ENCODE measurements at regions not wholly inside any gene's neighbourhood (a gene's known extent, or its start where the extent isn't known, plus 50 kb on each side); places are given as distances from the start of the nearest gene placed in this dataset.

GRCh38 chr4:96649536-96649935 is 809.6 kb downstream of the PDHA2 start:
- no peaks in the 10 kb centered on the region for H3K36me3 Mint-ChIP-seq (ENCODE audit: unreplicated experiment)
- no peak for TF ChIP-seq CTCF (IDR thresholded peaks at IDR 0.05; ENCODE audit: partially characterized antibody, unreplicated experiment)
- no peak overlapping the region for H3K4me3 Mint-ChIP-seq (ENCODE audit: unreplicated experiment)
- H3K4me1 Mint-ChIP-seq (ENCODE audit: low read depth, unreplicated experiment) = no peaks in the 10 kb centered on the region
- DNase-seq = no peak
- H3K27me3 Mint-ChIP-seq (ENCODE audit: unreplicated experiment) = no peaks in the 10 kb centered on the region
- H3K9me3 Mint-ChIP-seq (ENCODE audit: unreplicated experiment) = peaks cover 3% of the 10 kb centered on the region
- H3K27ac Mint-ChIP-seq (ENCODE audit: unreplicated experiment) = no peak overlapping the region

DNA sequence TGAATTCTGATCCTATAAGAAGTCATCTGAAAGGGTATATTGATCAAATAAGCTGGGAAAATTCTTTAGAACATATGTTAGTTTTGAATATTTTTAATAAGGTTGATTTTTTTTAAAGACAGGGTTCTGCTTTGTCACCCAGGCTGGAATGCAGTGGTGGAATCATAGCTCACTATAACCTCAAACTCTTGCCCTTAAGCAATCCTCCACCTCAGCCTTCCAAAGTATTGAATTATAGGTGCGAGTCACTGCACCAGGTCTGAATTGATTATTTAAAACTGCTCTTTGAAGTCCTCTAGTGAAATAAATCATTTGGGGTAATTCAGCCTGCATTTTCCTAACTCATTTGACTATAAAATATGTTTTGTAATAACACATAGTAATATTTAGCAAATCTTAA is 812.3 kb downstream of the PDHA2 start:
- Mint-ChIP-seq H3K4me1 (ENCODE audit: low read depth, unreplicated experiment) (no peaks in the 10 kb centered on the region), H3K27me3 (ENCODE audit: unreplicated experiment) (no peaks in the 10 kb centered on the region), H3K36me3 (ENCODE audit: unreplicated experiment) (no peaks in the 10 kb centered on the region), H3K27ac (ENCODE audit: unreplicated experiment) (no peak overlapping the region), H3K4me3 (ENCODE audit: unreplicated experiment) (no peak overlapping the region), H3K9me3 (ENCODE audit: unreplicated experiment) (peaks cover 4% of the 10 kb centered on the region)
- no peak for TF ChIP-seq CTCF (IDR thresholded peaks at IDR 0.05; ENCODE audit: partially characterized antibody, unreplicated experiment)
- no peak for DNase-seq

GRCh38 chr4:96652821-96653220 is 812.9 kb downstream of the PDHA2 start:
- no peak for DNase-seq
- no peaks in the 10 kb centered on the region for H3K4me1 Mint-ChIP-seq (ENCODE audit: low read depth, unreplicated experiment)
- H3K4me3 Mint-ChIP-seq (ENCODE audit: unreplicated experiment) = no peak overlapping the region
- no peak for TF ChIP-seq CTCF (IDR thresholded peaks at IDR 0.05; ENCODE audit: partially characterized antibody, unreplicated experiment)
- H3K36me3 Mint-ChIP-seq (ENCODE audit: unreplicated experiment) = no peaks in the 10 kb centered on the region
- H3K9me3 Mint-ChIP-seq (ENCODE audit: unreplicated experiment) = peaks cover 4% of the 10 kb centered on the region
- H3K27me3 Mint-ChIP-seq (ENCODE audit: unreplicated experiment) = no peaks in the 10 kb centered on the region
- H3K27ac Mint-ChIP-seq (ENCODE audit: unreplicated experiment) = no peak overlapping the region

- H3K9me3 Mint-ChIP-seq (ENCODE audit: unreplicated experiment) = peaks cover 4% of the 10 kb centered on the region
- no peaks in the 10 kb centered on the region for H3K36me3 Mint-ChIP-seq (ENCODE audit: unreplicated experiment)
These were observed 814.2 kb downstream of the PDHA2 start for GRCh38 chr4:96654045-96654444.

DNA sequence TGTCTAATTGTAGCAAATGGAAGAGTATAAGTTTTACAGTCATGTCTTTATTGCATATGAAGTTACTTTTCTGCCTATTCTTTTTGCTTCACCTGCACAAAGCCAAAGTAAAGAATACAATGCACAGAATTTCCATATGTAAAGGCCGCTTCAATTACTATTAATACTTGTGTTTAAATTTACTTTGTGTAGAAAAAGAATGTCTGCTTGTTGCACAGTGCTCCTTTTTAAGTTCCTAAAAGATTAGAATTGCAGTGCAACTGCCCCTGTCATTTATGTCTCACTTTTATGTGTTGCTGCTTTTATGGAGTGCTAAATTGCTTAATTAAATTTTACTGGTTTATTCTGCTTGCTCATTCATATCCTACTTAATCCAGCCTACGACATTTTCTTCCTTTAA is 830.5 kb downstream of the PDHA2 start:
- Mint-ChIP-seq H3K36me3 (ENCODE audit: unreplicated experiment) (no peaks in the 10 kb centered on the region), H3K4me1 (ENCODE audit: low read depth, unreplicated experiment) (no peaks in the 10 kb centered on the region), H3K4me3 (ENCODE audit: unreplicated experiment) (no peak overlapping the region), H3K9me3 (ENCODE audit: unreplicated experiment) (no peaks in the 10 kb centered on the region), H3K27me3 (ENCODE audit: unreplicated experiment) (no peaks in the 10 kb centered on the region), H3K27ac (ENCODE audit: unreplicated experiment) (no peak overlapping the region)
- no peak for DNase-seq
- TF ChIP-seq CTCF (IDR thresholded peaks at IDR 0.05; ENCODE audit: partially characterized antibody, unreplicated experiment) = no peak

More at GRCh38 chr4:96654045-96654444, 814.2 kb downstream of the PDHA2 start:
- Mint-ChIP-seq H3K27ac (ENCODE audit: unreplicated experiment) (no peak overlapping the region), H3K4me3 (ENCODE audit: unreplicated experiment) (no peak overlapping the region), H3K4me1 (ENCODE audit: low read depth, unreplicated experiment) (no peaks in the 10 kb centered on the region), H3K27me3 (ENCODE audit: unreplicated experiment) (no peaks in the 10 kb centered on the region)
- no peak for DNase-seq
- no peak for TF ChIP-seq CTCF (IDR thresholded peaks at IDR 0.05; ENCODE audit: partially characterized antibody, unreplicated experiment)

All from glutamatergic neuron (in vitro differentiated cells).